NCI-H146 (cell line): ENCODE measurements at regions not wholly inside any gene's neighbourhood (a gene's known extent, or its start where the extent isn't known, plus 50 kb on each side); places are given as distances from the start of the nearest gene placed in this dataset.

Experiments
- DNase-seq: peaks from one replicate; lab custom pipeline; 2025; lab: John Stamatoyannopoulos, UW

GRCh38 chr1:5379176-5379759 lies 613.0 kb downstream of the NPHP4 start:
- no peak for DNase-seq

GRCh38 chr1:5376538-5377247 lies 615.5 kb downstream of the NPHP4 start:
- DNase-seq, result no peak

- no peak for DNase-seq
Observed at GRCh38 chr1:5375481-5375880, 616.7 kb downstream of the NPHP4 start.

- DNase-seq, result no peak
Observed at GRCh38 chr1:5374192-5374591, 618.0 kb downstream of the NPHP4 start.

GRCh38 chr1:5373281-5373680 lies 618.9 kb downstream of the NPHP4 start:
- DNase-seq, result no peak

GRCh38 chr1:5371270-5371669 lies 621.0 kb downstream of the NPHP4 start:
- no peak for DNase-seq

GRCh38 chr1:5370311-5370710 lies 621.9 kb downstream of the NPHP4 start:
- DNase-seq, result no peak

- no peak for DNase-seq
Observed at GRCh38 chr1:5369223-5369622, 623.0 kb downstream of the NPHP4 start.

GRCh38 chr1:5368201-5368600 lies 624.0 kb downstream of the NPHP4 start:
- DNase-seq, result no peak

GRCh38 chr1:5367306-5367705 lies 624.9 kb downstream of the NPHP4 start:
- DNase-seq, result no peak

- DNase-seq, result no peak
Observed at GRCh38 chr1:5365751-5366150, 626.5 kb downstream of the NPHP4 start.

- DNase-seq, result no peak
Observed at GRCh38 chr1:5364591-5364990, 627.6 kb downstream of the NPHP4 start.

- DNase-seq, result no peak
Observed at GRCh38 chr1:5354681-5355080, 637.5 kb downstream of the NPHP4 start.

- no peak for DNase-seq
Observed at GRCh38 chr1:5351366-5351765, 640.9 kb downstream of the NPHP4 start.

- DNase-seq, result no peak
Observed at GRCh38 chr1:5349526-5349925, 642.7 kb downstream of the NPHP4 start.

GRCh38 chr1:5348732-5349465 lies 643.3 kb downstream of the NPHP4 start:
- DNase-seq, result no peak

- DNase-seq, result no peak
Observed at GRCh38 chr1:5347726-5348125, 644.5 kb downstream of the NPHP4 start.

- no peak for DNase-seq
Observed at GRCh38 chr1:5345556-5345955, 646.7 kb downstream of the NPHP4 start.

- no peak for DNase-seq
Observed at GRCh38 chr1:5343256-5344020, 648.8 kb downstream of the NPHP4 start.

GRCh38 chr1:5342830-5343229 lies 649.4 kb downstream of the NPHP4 start:
- no peak for DNase-seq

GRCh38 chr1:5342172-5342571 lies 650.1 kb downstream of the NPHP4 start:
- no peak for DNase-seq

- DNase-seq, result no peak
Observed at GRCh38 chr1:5341471-5341870, 650.8 kb downstream of the NPHP4 start.
